ENCODE measurements at regions not wholly inside any gene's neighbourhood (a gene's known extent, or its start where the extent isn't known, plus 50 kb on each side); places are given as distances from the start of the nearest gene placed in this dataset.
"Not testable (repeated sequence)": the region's sequence is repeated elsewhere in the genome, so short reads cannot be mapped to it uniquely, and the experiment has no call there.

GRCh38 chr16:5225931-5226655 is 128.5 kb upstream of the EEF2KMT start:
- DNase-seq: no peak

- DNase-seq: no peak
Observed at GRCh38 chr16:5222761-5223160, 125.2 kb upstream of the EEF2KMT start.

- DNase-seq: not testable (repeated sequence)
Observed at GRCh38 chr16:5221831-5222230, 124.2 kb upstream of the EEF2KMT start.

GRCh38 chr16:5220705-5221104 is 123.1 kb upstream of the EEF2KMT start:
- DNase-seq: no peak

GRCh38 chr16:5216441-5217080 is 119.0 kb upstream of the EEF2KMT start:
- DNase-seq: no peak

GRCh38 chr16:5215901-5216300 is 118.3 kb upstream of the EEF2KMT start:
- no peak for DNase-seq

GRCh38 chr16:5214466-5214865 is 116.9 kb upstream of the EEF2KMT start:
- no peak for DNase-seq

GRCh38 chr16:5212501-5212900 is 114.9 kb upstream of the EEF2KMT start:
- not testable (repeated sequence) for DNase-seq

GRCh38 chr16:5207862-5208498 is 110.4 kb upstream of the EEF2KMT start:
- peak; percentile 6 for DNase-seq

- DNase-seq: no peak
Observed at GRCh38 chr16:5207001-5207523, 109.5 kb upstream of the EEF2KMT start.

GRCh38 chr16:5206331-5206990 is 108.9 kb upstream of the EEF2KMT start:
- no peak for DNase-seq

- no peak for DNase-seq
Observed at GRCh38 chr16:5205361-5206040, 107.9 kb upstream of the EEF2KMT start.

GRCh38 chr16:5203675-5204074 is 106.1 kb upstream of the EEF2KMT start:
- not testable (repeated sequence) for DNase-seq

GRCh38 chr16:5200123-5200522 is 102.5 kb upstream of the EEF2KMT start:
- no peak for DNase-seq

- DNase-seq: no peak
Observed at GRCh38 chr16:5196204-5196603, 98.6 kb upstream of the EEF2KMT start.

- DNase-seq: no peak
Observed at GRCh38 chr16:5193861-5194260, 96.3 kb upstream of the EEF2KMT start.

GRCh38 chr16:5188989-5189352 is 91.4 kb upstream of the EEF2KMT start:
- DNase-seq: no peak

- DNase-seq: no peak
Observed at GRCh38 chr16:5188318-5188988, 90.9 kb upstream of the EEF2KMT start.

GRCh38 chr16:5187402-5187952 is 89.9 kb upstream of the EEF2KMT start:
- DNase-seq: no peak

- DNase-seq: no peak
Observed at GRCh38 chr16:5186381-5186903, 88.8 kb upstream of the EEF2KMT start.

GRCh38 chr16:5176505-5176904 is 78.9 kb upstream of the EEF2KMT start:
- DNase-seq: no peak
